HG03135 (cell line): ENCODE measurements at regions not wholly inside any gene's neighbourhood (a gene's known extent, or its start where the extent isn't known, plus 50 kb on each side); places are given as distances from the start of the nearest gene placed in this dataset.

ENCODE experiments used
- ATAC-seq: cut with Tn5 transposase; IDR thresholded peaks from one replicate; pipeline ENCODE4 v1.9.1; 2021; ENCODE audit warnings: mild to moderate bottlenecking, moderate library complexity; ENCODE audit not compliant: unreplicated experiment

DNA sequence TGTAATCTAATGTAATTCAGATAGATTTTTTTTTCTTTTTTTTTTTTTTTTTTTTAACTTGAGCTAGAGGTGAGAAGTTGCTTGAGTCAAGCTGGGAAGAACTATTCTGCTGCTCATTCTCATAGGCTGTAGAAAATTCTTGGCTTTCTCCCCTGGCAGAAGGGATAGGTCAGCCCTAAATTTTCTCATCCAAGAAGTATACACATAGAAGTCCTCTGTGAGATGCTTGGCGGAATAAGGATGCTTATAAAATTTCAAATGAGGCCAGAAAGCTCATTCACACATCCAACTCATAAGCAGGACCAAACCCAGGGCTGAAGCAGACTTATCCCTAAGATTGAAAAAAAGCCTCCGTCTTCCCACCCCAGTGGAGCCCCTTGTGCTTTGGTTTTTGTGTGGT lies 572.5 kb downstream of the SQOR start:
- ATAC-seq = no peak

DNA sequence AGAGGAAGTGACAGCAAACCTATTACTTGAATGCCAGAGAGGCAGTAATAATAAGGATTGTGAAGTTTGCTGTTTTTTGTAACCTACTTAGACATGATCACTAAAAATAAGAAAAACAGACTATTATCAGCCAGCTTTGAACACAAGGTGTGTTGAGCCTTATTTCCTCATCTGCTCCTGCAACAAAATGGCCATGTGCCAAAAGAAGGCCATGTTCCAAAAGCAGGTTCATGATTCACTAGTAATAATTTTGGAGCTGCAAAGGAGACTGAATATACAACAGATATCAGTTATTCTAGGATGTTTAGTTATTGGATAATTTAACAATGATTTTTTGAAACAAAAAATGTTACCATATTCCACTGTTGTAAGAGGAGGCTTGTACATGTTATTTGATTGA lies 578.7 kb downstream of the SQOR start:
- ATAC-seq = no peak

DNA sequence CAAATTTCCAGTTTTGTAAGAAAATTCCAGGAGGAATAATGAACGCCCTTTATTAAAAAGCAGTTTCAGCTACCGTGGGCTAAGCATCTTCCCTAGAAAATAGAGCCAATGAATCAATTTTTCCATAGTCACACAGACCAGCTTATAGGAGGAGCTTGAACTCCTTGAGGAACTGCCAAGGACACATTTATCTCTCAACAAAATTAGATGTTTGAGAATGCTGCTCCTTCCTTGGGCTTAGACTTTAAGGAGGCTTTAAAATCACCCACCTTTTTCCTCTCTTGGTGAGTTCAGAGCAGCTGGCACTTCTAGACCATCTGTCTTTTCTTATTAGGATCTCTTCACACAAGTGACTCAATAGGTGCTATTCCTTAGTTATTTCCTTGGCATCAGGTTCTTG lies 588.0 kb downstream of the SQOR start:
- no peak for ATAC-seq

DNA sequence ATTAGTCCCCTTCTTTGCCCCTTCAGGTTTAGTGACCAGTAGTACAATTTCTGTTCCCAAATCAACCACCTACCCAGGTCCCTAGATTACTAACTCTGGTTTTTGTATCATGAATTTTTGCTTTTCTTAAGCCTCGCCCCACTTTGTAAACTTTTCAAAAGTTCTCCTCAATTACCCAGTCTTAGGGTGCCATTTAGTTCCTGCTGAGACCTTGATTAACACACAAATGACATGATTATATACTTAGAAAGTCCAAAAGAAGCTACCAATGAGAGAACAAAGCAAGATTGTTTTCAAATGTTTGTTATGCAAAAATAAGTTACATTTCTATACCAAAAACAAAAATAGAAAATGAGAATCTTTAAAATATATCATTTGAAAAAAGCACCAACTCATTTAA lies 594.4 kb downstream of the SQOR start:
- no peak for ATAC-seq

DNA sequence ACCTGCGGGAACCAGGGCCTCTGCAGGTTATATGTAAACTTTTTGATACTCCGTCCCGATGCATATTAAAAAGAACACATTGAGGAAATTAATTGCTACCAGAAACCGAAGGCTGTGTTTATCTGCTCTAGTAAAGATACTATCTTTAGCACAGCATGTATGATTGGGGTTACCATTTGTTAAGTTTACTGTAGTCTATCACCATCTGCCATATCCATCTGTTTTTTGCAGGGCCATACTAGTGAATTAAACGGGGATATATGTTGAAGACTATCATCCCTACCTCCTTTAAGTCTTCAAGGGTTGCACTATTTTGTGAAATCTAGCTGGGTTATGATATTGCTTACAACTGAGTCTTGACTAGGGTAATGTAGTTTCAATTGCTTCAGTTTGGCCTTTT lies 597.0 kb downstream of the SQOR start:
- ATAC-seq = no peak

DNA sequence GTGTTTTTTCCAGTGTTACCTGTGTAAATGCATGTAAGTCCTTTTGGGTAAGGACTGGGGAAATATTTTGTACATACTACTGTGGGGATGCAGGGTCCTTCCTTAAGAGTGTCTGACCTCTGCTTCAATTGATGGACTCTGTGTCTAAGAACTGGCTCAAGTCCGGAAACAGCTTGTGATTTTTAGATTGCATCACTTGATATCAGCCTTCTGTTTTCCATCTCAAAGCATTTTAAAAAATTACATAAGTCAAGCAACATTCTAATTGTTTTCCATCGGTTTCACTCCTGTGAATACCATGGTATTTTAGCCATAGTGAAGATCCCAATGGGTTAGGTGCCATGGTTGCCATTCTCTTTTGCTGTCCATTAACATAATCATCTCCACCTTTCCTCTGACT lies 597.6 kb downstream of the SQOR start:
- no peak for ATAC-seq

DNA sequence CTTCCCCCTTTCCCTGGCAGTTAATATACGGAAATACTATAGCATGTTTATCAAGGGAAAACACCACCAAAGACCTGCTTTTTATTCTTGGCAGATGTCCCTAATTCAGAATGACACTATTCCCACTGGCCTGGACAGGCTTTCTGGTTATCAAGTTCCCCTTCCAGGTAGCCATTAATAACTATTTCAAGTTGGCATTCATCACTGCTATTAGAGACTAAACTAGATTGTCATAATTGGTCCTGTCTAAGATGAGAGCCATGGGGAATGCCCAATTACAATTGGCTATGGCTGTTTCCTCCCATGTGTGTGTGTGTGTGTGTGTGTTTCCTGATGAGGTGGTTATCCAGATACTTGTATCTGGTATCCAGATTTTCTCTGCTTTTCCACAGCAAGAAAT lies 608.1 kb downstream of the SQOR start:
- ATAC-seq = no peak

DNA sequence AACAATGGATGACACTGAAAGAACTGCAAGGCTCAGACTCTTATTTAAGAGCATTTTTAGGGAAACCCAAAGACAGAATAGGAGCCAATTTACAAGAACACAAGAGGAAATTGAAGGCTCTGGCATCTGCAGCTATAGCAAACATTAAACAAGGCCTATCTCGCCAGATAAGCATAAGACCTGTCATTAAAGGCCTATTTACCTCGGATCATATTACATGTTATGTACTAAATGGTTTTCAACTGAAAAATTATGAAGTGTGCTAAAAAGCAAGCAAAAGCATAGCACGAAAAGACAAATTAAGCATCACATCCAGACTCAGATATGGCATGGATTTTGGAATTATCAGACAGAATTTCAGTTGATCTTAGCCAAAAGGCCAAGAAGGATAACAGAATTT lies 617.1 kb downstream of the SQOR start:
- ATAC-seq = no peak

DNA sequence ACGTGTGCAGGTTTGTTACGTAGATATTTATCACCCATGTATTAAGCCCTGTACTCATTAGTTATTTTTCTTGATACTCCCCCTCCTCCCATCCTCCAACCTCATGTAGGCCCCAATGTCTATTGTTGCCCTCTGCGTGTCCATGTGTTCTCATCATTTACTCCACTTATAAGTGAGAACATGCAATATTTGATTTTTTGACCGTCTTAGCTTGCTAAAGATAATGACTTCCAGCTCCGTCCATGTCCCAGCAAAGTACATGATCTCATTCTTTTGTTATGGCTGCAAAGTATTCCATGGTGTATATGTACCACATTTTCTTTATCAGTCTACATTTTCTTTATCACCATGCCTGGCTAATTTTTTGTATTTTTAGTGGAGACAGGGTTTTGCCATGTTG lies 623.2 kb downstream of the SQOR start:
- no peak for ATAC-seq

DNA sequence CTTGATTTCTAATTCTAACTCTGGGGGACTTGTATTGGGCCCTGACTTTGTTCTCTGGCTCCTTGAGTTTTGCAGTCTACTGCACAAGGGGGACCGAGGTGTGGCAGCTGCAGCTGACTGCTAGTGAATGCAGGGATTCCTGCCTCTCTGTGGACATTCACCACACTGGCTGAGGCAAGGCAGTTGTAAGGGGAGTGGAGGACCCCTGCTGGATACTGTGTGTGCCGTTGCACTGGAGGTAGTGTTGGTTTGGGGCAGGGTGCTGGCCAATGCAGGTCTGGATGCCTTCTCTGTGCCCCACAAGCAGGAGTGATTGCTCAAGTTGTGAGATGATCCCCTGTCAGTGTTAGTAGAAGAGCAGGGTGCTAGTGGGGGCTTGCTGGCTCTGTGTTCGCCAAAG lies 626.1 kb downstream of the SQOR start:
- no peak for ATAC-seq

DNA sequence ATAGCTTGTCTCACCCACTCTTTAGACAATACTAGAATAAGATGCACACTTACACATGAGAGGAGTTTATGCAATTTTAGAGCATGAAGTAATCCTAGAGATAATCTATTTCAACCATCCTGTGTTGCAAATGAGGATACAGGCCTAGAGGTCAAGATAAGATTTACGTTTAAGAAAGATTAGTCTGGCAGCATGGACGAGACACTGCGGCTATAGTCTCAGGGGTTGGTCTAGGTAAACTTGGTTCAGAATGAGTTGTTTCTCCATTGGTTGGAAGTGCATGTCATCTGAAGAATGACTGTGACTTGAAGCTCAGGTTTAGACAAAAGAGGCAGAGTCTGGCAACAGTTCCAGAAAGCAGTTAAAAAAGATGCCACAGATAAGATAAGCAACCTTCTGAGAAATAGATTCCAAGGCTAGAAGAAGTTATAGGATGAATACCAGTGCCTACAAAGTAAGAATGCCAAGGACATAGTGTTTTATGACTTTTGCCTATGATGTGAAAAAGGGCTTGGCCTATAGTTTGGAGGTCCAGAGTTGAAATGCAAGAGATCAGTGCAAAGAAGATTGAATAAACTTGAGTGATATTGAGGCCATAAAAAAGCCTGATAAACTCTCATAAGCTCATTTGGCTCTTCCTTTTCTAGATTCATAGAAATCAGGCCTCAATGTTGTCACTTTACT lies 631.0 kb downstream of the SQOR start:
- ATAC-seq = no peak

DNA sequence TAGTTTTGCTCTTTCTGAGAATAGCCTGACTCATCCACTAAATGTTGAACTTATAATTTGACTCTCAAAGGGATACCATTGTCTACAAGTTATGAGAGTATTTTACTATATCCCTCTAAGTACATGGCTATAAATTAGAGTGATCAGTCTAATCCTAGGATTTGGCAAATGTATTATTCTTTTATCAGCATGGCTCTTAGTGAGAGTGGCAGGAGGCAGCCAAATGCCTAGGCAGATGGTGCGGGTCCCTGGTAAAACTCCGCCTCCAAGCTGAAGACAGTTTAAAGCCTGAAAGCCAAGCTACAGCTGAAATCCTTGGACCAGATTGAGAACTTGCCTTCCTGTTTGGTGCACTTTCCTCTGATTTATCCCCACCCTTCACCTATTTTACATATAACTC lies 631.8 kb downstream of the SQOR start:
- ATAC-seq = no peak

DNA sequence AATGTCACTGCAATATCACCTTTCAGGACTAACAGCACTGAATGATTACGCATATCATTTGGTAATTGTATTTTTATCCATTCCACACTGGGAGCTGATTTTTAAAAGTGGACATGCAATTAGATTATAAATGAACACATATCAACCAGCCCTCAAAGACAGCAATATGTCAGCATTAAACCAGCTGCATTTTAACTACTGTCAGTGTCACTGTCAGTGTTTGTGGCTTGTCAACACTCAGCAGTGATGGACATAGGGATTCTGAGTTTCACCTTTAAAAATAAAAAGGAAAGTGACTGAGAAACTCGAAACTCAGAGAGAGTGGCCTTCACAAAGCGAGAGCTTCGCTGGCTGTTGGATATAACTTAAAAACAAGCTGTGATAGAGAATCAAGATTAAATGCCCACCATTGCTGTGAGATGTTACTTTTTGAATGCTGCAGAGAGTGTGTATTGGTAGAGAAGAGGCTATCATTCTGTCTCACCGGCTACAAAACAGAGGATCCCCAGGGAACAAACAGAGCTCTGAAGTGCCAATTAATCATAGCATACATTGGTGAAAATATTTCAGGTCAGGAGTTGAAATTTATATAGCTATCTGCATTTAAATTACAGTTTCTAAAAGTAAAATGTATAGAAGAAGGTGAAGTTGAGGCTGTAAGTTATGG lies 635.8 kb downstream of the SQOR start:
- no peak for ATAC-seq

DNA sequence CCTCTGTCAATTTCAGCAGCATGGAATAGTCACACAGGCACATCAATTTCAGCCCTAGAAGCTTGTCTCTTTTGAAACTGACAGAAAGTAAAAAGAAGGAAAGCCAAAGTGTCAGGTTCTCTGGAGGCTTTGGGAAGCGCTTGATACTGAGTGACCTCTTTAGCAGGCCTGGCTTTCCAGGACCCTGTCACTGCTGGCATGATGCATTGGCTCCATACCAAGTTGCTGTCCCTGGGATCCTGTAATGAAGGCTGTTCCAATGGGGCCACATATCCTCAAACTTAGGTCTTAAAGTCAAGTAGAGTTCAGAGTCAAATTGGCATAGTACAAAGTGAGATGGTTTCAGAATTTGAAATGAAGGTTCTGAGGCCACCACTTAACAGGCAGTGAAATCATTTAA lies 640.9 kb downstream of the SQOR start:
- no peak for ATAC-seq

DNA sequence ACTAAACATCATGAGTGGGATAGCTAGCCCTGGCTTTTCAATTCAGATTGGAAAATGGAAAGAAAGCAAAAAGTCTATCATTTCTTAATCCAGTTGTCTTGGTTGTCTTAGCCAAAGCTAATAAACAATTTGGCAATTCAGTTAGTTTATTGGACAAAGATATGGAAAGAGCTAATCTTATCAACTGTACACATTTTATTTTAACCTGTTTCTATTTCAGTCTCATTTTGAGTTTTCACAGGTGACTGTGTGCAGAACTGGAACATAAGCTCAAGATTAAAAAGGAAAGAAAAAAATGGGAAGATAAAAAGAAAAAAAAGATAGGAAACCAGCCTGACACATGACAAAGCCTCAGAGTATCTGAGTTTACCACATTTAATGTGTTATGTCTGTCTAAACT lies 642.6 kb downstream of the SQOR start:
- no peak for ATAC-seq

DNA sequence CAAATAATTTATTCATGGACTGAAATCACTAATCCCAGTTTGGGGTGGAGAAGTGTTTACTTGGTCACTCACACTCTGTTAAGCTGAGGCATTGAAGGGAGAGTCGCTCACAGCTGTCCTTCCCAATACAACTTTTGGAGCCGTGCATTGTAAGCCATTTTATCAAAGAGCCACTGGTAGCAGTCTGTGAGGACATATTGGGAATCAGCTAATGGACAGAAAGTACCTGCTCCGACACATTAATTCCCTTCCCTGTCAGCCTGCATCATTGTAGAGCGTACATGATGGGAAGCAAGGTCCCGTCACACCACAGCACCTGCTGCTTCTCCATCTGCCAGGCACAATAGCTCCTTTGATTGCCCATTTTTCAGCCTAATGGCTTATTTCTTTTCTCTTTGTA lies 643.2 kb downstream of the SQOR start:
- ATAC-seq = no peak

DNA sequence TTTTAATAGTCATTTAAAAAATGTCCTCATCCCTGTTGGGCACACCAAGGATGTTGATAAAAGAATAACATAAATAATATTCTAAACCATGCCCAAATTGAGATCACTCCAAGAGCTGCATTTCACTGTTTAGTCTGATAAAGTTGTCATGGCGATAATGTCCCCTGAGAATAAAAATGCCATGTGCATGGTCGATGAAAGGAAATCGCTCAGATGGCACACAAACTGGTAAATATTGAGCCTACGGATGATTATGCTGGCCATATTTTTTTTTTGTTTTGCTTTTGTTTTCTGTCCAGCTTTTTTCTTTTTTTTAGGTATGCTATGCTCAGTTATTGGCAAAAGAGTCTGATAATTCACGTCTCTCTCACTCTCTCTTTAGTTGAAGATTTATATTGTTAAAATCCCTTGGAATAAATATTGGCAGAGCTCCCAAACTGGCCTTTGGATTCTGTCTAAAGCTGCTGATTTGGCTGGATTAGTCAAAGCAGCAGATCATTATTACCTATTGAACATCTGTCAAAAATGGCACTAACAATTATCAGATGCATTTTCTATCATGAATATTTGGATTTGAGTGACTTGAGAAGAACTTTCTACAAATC lies 643.8 kb downstream of the SQOR start:
- no peak for ATAC-seq

DNA sequence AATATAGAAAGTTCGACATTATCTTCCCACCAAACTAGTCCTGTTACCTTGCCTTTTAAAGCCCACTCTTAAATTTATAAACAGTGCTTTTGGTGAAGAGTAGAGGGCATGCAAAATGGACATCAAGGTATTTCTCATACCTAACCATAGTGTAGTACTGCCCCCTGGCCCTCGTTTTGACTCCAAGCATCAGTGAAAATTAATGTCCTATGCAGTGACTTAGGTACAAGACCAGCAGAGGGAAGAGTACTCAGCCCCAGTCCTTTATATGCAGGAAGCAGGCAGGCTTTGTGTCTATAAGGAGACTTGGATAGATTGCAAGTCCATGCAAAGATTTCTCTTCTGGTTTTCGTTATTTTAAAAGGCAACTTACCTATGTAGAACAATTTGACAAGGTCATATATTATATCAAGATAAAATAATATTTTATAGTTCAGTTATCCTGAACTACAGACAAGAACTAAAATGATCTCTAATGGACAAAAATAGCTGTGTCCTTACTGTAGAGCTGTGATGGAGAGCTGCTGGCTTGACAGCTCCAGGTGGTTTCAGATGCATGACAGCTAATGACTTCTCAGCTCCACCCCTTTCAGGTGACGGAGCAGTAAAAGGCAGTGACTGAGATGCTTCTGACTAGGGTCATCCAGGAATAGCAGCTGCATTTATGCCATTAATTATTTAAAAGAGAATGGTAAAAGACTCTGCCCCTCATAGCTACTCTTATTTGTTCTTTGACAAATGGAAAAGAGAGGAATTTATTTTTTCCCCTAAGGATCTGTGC lies 646.1 kb downstream of the SQOR start:
- no peak for ATAC-seq

DNA sequence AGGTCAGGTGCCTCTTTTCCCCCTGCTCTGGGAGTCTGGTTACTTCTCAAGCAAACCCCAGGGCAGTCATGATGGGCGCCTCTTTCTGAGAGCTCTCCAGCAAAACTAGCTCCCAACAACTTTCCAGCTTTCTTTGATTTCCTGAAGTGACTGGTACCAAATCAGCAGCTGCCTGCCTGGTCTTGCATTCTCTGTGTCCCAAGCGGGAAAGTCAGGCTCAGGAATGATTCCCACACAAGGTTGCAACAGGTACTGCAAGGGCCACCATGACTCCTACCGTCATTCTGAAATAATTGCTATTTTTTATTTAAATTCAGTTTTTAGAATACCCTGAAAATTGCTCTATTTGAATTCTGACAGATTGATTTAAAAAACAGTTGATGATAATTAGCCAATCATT lies 658.7 kb downstream of the SQOR start:
- ATAC-seq = no peak

DNA sequence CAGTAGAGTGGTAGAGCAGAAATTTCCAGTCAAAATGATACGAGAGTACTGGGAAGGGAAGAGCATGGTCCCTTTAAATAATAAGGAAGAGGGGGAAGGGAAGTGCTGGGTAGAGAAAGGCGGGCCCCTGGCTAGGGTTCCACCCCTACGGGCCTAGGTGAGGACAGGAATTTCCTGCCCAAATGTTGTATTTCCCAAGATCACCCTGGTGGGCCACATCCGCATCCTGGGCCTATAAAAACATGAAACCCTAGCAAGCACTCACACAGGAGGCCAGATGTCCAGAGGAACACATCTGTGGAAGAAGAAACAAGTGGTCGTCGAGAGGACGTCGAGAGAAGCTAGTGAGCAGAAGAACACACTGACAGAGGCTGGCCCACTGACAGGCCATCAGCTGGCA lies 661.2 kb downstream of the SQOR start:
- ATAC-seq = no peak

DNA sequence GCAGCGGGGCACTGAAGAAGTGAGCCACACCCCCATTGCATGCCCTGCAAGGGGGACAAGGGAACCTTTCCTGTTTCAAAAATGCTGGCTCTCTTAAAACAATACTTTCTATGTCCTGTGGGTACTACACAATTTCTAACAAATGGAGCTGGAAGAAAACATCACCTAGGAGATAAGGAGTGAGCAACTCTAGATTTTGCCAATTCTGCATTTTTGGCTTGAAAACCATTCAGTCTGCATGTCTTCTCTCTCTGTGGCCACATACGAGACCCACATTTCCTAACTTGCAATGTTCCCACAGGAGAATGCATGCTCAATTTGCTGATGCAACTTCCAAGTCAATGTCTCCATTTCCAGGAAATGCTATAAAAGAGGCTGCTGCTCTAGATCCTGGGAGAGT lies 662.0 kb downstream of the SQOR start:
- no peak for ATAC-seq

DNA sequence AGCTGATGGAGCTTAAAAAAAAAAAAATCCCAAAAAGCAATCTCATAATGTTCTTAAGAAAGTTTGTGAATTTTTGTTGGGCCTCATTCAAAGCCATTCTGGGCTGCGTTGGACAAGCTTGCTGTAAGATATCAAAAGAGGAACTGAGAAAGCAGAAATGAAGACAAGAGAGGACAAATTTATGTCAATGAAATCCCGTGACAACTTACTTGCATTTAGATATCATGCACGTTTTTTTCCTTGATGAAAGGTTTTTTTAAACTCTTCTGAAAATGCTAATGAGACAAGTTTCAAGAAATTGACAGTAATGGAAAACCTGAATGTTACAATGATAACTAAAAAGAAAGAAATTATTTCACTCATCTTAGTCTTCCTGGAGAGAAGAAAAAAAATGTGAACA lies 662.9 kb downstream of the SQOR start:
- ATAC-seq = peak; percentile 65
